ENCODE measurements at regions not wholly inside any gene's neighbourhood (a gene's known extent, or its start where the extent isn't known, plus 50 kb on each side); places are given as distances from the start of the nearest gene placed in this dataset.

DNA sequence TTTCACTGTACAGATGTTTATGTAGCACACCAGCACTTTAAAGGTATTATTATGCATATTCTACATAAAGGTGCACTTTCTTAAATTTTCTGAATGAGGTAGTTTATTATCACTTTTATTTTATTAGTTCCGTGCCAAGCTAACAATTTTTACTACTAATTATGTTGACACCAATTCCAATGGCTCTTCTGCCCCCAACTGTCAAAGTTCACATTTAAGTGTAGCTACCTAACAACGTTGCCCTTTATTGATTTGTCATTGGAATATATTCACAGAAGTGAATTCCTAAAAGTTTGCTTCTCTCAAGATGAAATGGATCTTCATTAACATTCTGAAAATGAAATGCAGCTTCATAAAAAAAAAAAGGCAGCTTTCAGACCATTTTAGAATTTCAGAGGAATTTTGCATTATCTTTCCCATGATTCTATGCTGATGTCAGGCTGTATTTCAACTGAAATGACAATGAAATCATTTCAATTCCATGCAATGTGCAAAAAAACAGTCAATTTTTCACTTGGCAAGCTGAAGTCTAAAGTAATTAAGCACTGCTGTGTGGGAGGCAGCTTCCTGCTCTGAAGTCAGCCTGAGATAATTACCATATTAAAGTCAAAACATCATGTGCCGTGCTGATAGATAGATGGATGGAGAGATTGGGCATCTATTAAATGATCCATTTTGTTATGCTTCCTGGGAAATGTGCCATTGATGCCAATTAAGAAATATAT lies 229.2 kb downstream of the TTLL7 start:
- TF ChIP-seq, protein P1, sequence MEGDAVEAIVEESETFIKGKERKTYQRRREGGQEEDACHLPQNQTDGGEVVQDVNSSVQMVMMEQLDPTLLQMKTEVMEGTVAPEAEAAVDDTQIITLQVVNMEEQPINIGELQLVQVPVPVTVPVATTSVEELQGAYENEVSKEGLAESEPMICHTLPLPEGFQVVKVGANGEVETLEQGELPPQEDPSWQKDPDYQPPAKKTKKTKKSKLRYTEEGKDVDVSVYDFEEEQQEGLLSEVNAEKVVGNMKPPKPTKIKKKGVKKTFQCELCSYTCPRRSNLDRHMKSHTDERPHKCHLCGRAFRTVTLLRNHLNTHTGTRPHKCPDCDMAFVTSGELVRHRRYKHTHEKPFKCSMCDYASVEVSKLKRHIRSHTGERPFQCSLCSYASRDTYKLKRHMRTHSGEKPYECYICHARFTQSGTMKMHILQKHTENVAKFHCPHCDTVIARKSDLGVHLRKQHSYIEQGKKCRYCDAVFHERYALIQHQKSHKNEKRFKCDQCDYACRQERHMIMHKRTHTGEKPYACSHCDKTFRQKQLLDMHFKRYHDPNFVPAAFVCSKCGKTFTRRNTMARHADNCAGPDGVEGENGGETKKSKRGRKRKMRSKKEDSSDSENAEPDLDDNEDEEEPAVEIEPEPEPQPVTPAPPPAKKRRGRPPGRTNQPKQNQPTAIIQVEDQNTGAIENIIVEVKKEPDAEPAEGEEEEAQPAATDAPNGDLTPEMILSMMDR (IDR thresholded peaks at IDR 0.05): no peak
- TF ChIP-seq POLR2AphosphoS5 (IDR thresholded peaks at IDR 0.05): no peak
